C4-2B (cell line): ENCODE measurements at regions not wholly inside any gene's neighbourhood (a gene's known extent, or its start where the extent isn't known, plus 50 kb on each side); places are given as distances from the start of the nearest gene placed in this dataset.
"Not testable (repeated sequence)": the region's sequence is repeated elsewhere in the genome, so short reads cannot be mapped to it uniquely, and the experiment has no call there.

Source experiments
- CTCF ChIP-seq: fragments of 450-650 bp; conservative IDR thresholded peaks from 2 replicates; pipeline ENCODE4 v1.5.1; 2017; ENCODE audit warnings: mild to moderate bottlenecking
- ZFX ChIP-seq: fragments of 450-650 bp; IDR thresholded peaks from 2 replicates; pipeline ENCODE4 v1.6.1; 2017

DNA sequence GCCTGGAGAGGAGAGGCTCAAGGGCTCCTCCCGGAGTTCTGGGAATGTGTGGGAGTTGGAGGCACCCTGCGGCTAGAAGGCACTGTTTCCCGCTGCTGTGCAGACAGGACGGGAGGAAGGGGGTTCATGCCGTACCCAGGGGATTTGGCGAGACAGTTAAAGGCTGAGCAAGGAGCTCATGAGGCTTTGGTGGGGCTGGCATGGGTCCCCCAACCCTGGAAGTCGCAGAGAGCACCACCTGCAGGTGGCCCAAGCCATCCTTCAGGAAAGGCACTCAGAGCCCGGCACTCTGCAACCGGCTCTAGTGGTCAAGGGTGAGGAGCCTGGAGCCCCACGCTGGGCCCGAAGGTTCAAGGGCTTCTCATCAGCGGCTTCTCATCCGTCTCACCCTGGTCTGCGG is 138.2 kb downstream of the NPIPB11 start:
- not testable (repeated sequence) for TF ChIP-seq CTCF, ZFX
